Ishikawa (cell line): ENCODE measurements at regions not wholly inside any gene's neighbourhood (a gene's known extent, or its start where the extent isn't known, plus 50 kb on each side); places are given as distances from the start of the nearest gene placed in this dataset.

Experiments
- CREB1 ChIP-seq: IDR thresholded peaks from 2 replicates; pipeline ENCODE4 v1.6.1; 2012; ENCODE audit warnings: low read depth
- EP300 ChIP-seq: IDR thresholded peaks from 2 replicates; pipeline ENCODE4 v1.6.1; 2012; ENCODE audit warnings: borderline replicate concordance
- FOXM1 ChIP-seq: IDR thresholded peaks from 2 replicates; pipeline ENCODE4 v1.6.1; 2012; ENCODE audit warnings: low read depth, borderline replicate concordance
- NFIC ChIP-seq: IDR thresholded peaks from 2 replicates; pipeline ENCODE4 v1.6.1; 2012
- RAD21 ChIP-seq: IDR thresholded peaks from 2 replicates; pipeline ENCODE4 v1.6.1; 2012; ENCODE audit warnings: low read depth
- REST ChIP-seq: IDR thresholded peaks from 2 replicates; pipeline ENCODE4 v1.6.1; 2012; ENCODE audit warnings: low read depth, mild to moderate bottlenecking
- YY1 ChIP-seq: IDR thresholded peaks from 2 replicates; pipeline ENCODE4 v1.6.1; 2012; ENCODE audit warnings: low read depth

- TF ChIP-seq RAD21, result no peak
- TF ChIP-seq YY1, result no peak
- TF ChIP-seq CREB1, result no peak
- no peak for TF ChIP-seq NFIC
- no peak for TF ChIP-seq FOXM1
- no peak for TF ChIP-seq REST
- no peak for TF ChIP-seq EP300
These were observed 211.6 kb downstream of the TMEM167A start for GRCh38 chr5:82865625-82866024.
